ENCODE measurements at regions not wholly inside any gene's neighbourhood (a gene's known extent, or its start where the extent isn't known, plus 50 kb on each side); places are given as distances from the start of the nearest gene placed in this dataset.
"Not testable (repeated sequence)": the region's sequence is repeated elsewhere in the genome, so short reads cannot be mapped to it uniquely, and the experiment has no call there.

DNA sequence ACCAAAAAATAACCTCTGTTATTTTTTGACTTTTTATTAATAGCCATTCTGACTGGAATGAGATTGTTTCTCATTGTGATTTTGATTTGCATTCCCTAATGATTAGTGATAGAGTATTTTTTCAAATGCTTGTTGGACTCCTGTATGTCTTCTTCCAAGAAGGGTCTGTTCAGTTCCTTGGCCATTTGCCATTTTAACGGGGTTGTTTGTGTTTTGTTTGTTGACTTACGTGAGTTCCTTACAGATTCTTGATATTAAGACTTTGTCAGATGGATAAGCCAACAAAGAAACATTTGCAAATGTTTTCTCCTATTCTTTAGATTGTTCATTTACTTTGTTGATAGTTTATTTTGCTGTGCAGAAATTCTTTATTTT lies 651.6 kb upstream of the LRFN5 start:
- no peak overlapping the region for H3K9ac ChIP-seq (ENCODE audit: insufficient read length)
- H3K27ac ChIP-seq, result no peak overlapping the region
- no peak overlapping the region for H3K4me3 ChIP-seq
- H3K9me3 ChIP-seq (ENCODE audit: low read depth, low read length), result no peaks in the 10 kb centered on the region
- DNase-seq (ENCODE audit: low read depth, low spot score), result no peak
- H3K36me3 ChIP-seq (ENCODE audit: insufficient read depth, low read length), result no peaks in the 10 kb centered on the region
- TF ChIP-seq POLR2AphosphoS5 (IDR thresholded peaks at IDR 0.05; ENCODE audit: borderline replicate concordance, low read depth, low read length) (no peak), FOXP2 (optimal IDR thresholded peaks at IDR 0.05; ENCODE audit: control extremely low read depth, extremely low read length, insufficient read depth) (no peak), EZH2 (IDR thresholded peaks at IDR 0.05) (no peak)

DNA sequence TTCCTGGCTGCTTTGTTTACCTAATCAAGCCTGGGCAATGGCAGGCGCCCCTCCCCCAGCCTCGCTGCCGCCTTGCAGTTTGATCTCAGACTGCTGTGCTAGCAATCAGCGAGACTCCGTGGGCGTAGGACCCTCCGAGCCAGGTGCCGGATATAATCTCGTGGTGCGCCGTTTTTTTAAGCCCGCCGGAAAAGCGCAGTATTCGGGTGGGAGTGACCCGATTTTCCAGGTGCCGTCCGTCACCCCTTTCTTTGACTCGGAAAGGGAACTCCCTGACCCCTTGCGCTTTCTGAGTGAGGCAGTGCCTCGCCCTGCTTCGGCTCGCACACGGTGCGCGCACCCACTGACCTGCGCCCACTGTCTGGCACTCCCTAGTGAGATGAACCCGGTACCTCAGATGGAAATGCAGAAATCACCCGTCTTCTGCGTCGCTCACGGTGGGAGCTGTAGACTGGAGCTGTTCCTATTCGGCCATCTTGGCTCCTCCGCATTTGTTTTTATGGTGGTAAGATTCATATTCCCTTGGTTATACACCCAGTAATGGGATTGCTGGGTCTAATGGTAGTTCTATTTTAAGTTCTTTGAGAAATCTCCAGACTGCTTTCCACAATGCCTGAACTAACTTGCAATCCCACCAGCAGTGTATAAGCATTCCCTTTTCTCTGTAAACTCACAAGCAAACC lies 652.1 kb upstream of the LRFN5 start:
- not testable (repeated sequence) for H3K9me3 ChIP-seq (ENCODE audit: low read depth, low read length); H3K9ac ChIP-seq (ENCODE audit: insufficient read length); H3K27ac ChIP-seq; H3K36me3 ChIP-seq (ENCODE audit: insufficient read depth, low read length); DNase-seq (ENCODE audit: low read depth, low spot score); H3K4me3 ChIP-seq

DNA sequence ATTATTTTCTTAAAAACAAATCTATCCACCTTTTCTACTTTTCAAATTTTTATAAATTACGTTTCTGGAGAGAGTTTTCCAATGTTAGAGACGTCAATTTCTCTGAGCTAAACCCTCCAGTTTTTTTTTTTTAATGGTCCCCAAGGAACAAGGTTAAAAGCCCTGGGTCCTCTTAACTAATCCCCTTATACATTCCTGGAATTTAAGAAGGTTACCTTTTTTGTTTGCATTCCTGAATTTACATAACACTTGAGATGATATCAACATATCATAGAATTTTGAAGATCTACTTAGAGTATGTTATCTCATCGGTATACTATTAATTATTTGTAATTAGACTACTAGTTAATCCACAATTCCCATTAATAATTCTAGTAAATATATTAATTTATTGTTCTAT lies 662.2 kb upstream of the LRFN5 start:
- Histone ChIP-seq H3K27ac (no peak overlapping the region), H3K9me3 (ENCODE audit: low read depth, low read length) (no peaks in the 10 kb centered on the region), H3K36me3 (ENCODE audit: insufficient read depth, low read length) (no peaks in the 10 kb centered on the region), H3K4me3 (no peak overlapping the region), H3K9ac (ENCODE audit: insufficient read length) (no peak overlapping the region)
- no peak for TF ChIP-seq EZH2 (IDR thresholded peaks at IDR 0.05)
- TF ChIP-seq FOXP2 (optimal IDR thresholded peaks at IDR 0.05; ENCODE audit: control extremely low read depth, extremely low read length, insufficient read depth), result no peak
- no peak for TF ChIP-seq POLR2AphosphoS5 (IDR thresholded peaks at IDR 0.05; ENCODE audit: borderline replicate concordance, low read depth, low read length)
- no peak for DNase-seq (ENCODE audit: low read depth, low spot score)

DNA sequence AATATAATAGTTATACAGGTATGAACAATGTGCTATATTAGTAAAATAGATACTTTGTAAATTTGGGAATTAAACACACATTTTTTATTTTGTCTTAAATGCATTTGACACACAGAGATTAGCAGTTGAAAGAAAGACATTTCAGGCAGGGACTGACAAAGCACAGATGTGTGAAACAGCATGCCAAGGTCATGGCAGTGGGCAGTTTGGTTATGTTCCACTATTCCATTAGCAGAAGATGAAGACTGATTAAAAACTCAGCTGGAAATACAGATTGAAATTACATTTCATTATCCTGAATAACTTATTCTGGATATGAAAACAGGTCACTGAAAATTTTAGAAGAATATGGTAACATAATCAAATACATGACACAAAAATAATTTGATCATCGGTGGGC lies 669.8 kb upstream of the LRFN5 start:
- Histone ChIP-seq H3K4me3 (no peak overlapping the region), H3K9me3 (ENCODE audit: low read depth, low read length) (no peaks in the 10 kb centered on the region), H3K9ac (ENCODE audit: insufficient read length) (no peak overlapping the region), H3K27ac (no peak overlapping the region), H3K36me3 (ENCODE audit: insufficient read depth, low read length) (no peaks in the 10 kb centered on the region)
- no peak for DNase-seq (ENCODE audit: low read depth, low spot score)
- TF ChIP-seq EZH2 (IDR thresholded peaks at IDR 0.05) (no peak), POLR2AphosphoS5 (IDR thresholded peaks at IDR 0.05; ENCODE audit: borderline replicate concordance, low read depth, low read length) (no peak), FOXP2 (optimal IDR thresholded peaks at IDR 0.05; ENCODE audit: control extremely low read depth, extremely low read length, insufficient read depth) (no peak)

DNA sequence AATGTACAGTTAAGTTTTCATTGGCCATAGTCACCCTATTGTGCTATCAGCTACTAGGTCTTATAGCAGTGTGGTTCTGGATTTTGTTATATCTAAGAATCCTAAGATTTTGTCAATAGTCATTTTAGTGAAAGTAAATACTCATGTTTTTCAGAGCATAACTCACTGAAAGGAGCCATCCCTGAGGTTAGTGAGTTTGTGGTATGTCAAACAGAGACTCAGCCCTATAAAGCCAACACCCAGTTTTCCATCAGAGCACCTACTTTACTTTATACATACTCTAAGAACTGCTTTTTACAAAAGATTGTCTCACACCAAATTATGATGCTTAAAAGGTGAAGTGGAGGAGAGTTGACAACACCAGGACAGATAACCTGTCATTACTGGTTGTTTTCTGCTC lies 686.3 kb upstream of the LRFN5 start:
- TF ChIP-seq EZH2 (IDR thresholded peaks at IDR 0.05) (no peak), POLR2AphosphoS5 (IDR thresholded peaks at IDR 0.05; ENCODE audit: borderline replicate concordance, low read depth, low read length) (no peak), FOXP2 (optimal IDR thresholded peaks at IDR 0.05; ENCODE audit: control extremely low read depth, extremely low read length, insufficient read depth) (no peak)

DNA sequence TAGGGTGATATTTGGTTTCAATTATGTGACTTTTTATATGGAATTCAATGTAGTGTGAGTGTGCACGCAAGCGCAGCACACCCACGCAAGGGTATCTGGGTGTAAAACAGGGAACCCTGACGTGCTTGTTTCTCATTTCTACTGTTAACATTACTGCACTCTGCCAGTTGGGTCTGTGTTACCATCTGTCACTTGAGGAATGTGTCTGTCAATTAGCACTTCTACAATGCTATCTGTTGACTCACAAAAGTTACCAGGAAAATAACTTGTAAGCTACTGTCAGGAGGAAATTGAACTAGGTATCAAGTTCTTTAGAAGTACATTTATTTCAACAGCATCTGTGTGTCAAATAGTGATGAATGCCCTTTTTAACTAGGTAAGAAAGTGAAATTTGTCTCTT lies 695.5 kb upstream of the LRFN5 start:
- Histone ChIP-seq H3K4me3 (no peak overlapping the region), H3K36me3 (ENCODE audit: insufficient read depth, low read length) (no peaks in the 10 kb centered on the region), H3K9ac (ENCODE audit: insufficient read length) (no peak overlapping the region), H3K9me3 (ENCODE audit: low read depth, low read length) (no peaks in the 10 kb centered on the region), H3K27ac (no peak overlapping the region)
- TF ChIP-seq POLR2AphosphoS5 (IDR thresholded peaks at IDR 0.05; ENCODE audit: borderline replicate concordance, low read depth, low read length), result no peak
- no peak for TF ChIP-seq EZH2 (IDR thresholded peaks at IDR 0.05)
- TF ChIP-seq FOXP2 (optimal IDR thresholded peaks at IDR 0.05; ENCODE audit: control extremely low read depth, extremely low read length, insufficient read depth), result no peak
- no peak for DNase-seq (ENCODE audit: low read depth, low spot score)

More for the DNA sequence above, 686.3 kb upstream of the LRFN5 start:
- no peak for DNase-seq (ENCODE audit: low read depth, low spot score)
- Histone ChIP-seq H3K36me3 (ENCODE audit: insufficient read depth, low read length) (no peaks in the 10 kb centered on the region), H3K9me3 (ENCODE audit: low read depth, low read length) (no peaks in the 10 kb centered on the region), H3K27ac (no peak overlapping the region), H3K4me3 (no peak overlapping the region), H3K9ac (ENCODE audit: insufficient read length) (no peak overlapping the region)

DNA sequence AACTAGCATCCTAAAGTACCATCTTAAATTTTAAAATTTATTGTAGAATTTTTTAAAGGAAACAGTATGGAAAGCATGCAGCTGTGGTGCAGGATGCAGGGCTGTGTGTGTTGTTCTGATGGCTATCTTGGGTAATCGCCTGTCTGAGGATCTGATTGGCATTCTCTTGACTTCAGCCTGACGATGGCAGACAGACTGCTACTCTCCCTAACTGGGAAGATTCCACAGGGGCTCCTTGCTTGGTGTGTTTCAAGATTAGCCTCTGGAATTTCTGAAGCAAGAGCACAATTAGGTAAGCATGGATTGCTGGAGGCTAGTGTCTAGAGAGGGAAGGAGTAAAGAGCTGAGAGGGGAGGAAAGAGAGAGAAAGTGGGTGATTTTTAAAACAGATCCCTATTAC lies 696.8 kb upstream of the LRFN5 start:
- DNase-seq (ENCODE audit: low read depth, low spot score), result no peak
- no peak overlapping the region for H3K27ac ChIP-seq
- H3K36me3 ChIP-seq (ENCODE audit: insufficient read depth, low read length), result no peaks in the 10 kb centered on the region
- no peak for TF ChIP-seq POLR2AphosphoS5 (IDR thresholded peaks at IDR 0.05; ENCODE audit: borderline replicate concordance, low read depth, low read length)
- no peak for TF ChIP-seq FOXP2 (optimal IDR thresholded peaks at IDR 0.05; ENCODE audit: control extremely low read depth, extremely low read length, insufficient read depth)
- no peak for TF ChIP-seq EZH2 (IDR thresholded peaks at IDR 0.05)
- no peak overlapping the region for H3K4me3 ChIP-seq
- H3K9ac ChIP-seq (ENCODE audit: insufficient read length), result no peak overlapping the region
- no peaks in the 10 kb centered on the region for H3K9me3 ChIP-seq (ENCODE audit: low read depth, low read length)

DNA sequence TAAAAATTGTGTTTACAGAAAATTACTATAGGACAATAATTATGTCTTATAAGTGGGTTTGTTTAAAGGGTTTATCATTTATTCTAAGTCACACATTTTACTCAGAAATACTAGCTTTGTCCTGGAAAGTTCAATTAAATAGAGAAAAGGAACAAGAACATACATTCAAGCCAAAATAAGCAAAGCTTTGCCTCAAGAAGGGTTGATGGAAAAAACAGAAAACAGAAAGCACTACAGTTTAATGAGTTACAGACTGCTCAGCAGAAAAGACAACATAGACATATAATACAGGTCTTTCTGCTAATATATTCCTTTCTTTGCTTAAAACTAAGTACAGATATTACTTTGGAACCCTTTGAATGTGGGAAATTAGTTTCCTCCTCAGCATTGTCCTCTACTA lies 703.0 kb upstream of the LRFN5 start:
- Histone ChIP-seq H3K9me3 (ENCODE audit: low read depth, low read length) (no peaks in the 10 kb centered on the region), H3K27ac (no peak overlapping the region), H3K36me3 (ENCODE audit: insufficient read depth, low read length) (no peaks in the 10 kb centered on the region), H3K4me3 (no peak overlapping the region), H3K9ac (ENCODE audit: insufficient read length) (no peak overlapping the region)
- no peak for DNase-seq (ENCODE audit: low read depth, low spot score)
- no peak for TF ChIP-seq FOXP2 (optimal IDR thresholded peaks at IDR 0.05; ENCODE audit: control extremely low read depth, extremely low read length, insufficient read depth)
- no peak for TF ChIP-seq POLR2AphosphoS5 (IDR thresholded peaks at IDR 0.05; ENCODE audit: borderline replicate concordance, low read depth, low read length)
- TF ChIP-seq EZH2 (IDR thresholded peaks at IDR 0.05), result no peak

DNA sequence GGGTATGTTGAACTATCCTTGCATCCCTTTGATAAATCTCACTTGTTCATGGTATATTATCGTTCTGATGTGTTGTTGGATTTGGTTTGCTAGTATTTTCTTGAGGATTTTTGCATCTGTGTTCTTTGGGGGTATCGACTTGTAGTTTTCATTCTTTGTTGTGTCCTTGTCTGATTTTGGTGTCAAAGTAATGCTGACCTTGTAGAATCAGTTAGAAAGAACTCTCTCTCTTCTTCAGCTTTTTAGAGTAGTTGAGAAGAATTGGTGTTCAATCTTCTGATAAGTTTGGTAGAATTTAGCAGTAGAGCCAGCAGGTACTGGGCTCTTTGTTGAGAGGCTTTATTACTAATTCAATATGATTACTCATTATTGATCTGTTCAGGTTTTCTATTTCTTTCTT lies 707.2 kb upstream of the LRFN5 start:
- no peaks in the 10 kb centered on the region for H3K36me3 ChIP-seq (ENCODE audit: insufficient read depth, low read length)
- DNase-seq (ENCODE audit: low read depth, low spot score), result no peak
- no peak overlapping the region for H3K27ac ChIP-seq
- no peak overlapping the region for H3K4me3 ChIP-seq
- TF ChIP-seq EZH2 (IDR thresholded peaks at IDR 0.05) (no peak), POLR2AphosphoS5 (IDR thresholded peaks at IDR 0.05; ENCODE audit: borderline replicate concordance, low read depth, low read length) (no peak), FOXP2 (optimal IDR thresholded peaks at IDR 0.05; ENCODE audit: control extremely low read depth, extremely low read length, insufficient read depth) (no peak)
- no peak overlapping the region for H3K9ac ChIP-seq (ENCODE audit: insufficient read length)
- H3K9me3 ChIP-seq (ENCODE audit: low read depth, low read length), result no peaks in the 10 kb centered on the region
